ENCODE measurements at regions not wholly inside any gene's neighbourhood (a gene's known extent, or its start where the extent isn't known, plus 50 kb on each side); places are given as distances from the start of the nearest gene placed in this dataset.

DNA sequence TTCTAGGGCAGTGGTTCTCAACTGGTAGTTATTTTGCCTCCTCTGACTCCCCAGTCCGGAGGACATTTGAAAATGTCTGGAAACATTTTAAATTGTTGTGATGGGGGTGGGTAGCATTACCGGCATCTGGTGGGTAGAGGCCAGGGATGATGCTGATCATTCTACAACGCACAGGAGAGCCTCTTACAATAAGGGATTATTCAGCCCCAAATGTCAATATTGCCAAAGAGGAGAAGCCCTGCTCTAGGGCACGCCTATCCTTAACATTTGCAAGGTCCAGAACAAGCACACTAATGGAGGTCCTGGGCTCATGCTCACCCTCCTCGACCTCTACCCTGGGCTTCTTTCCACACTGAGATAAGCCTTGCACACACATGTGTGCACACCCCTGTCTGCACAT lies 106.4 kb downstream of the MINAR1 start:
- intact Hi-C loops (cut with micrococcal nuclease; ENCODE audit: unreplicated experiment) = no loop called here
- Mint-ChIP-seq H3K9me3 (ENCODE audit: low read depth, unreplicated experiment) (no peaks in the 10 kb centered on the region), H3K4me3 (ENCODE audit: low read depth, unreplicated experiment) (no peak overlapping the region), H3K27ac (ENCODE audit: unreplicated experiment) (no peak overlapping the region), H3K4me1 (ENCODE audit: low read depth, unreplicated experiment) (no peaks in the 10 kb centered on the region), H3K27me3 (ENCODE audit: unreplicated experiment) (peaks cover 48% of the 10 kb centered on the region), H3K36me3 (ENCODE audit: insufficient read depth, unreplicated experiment) (no peaks in the 10 kb centered on the region)
- BruUV-seq (replicated peaks) = no TSS peak
- CTCF ChIA-PET = no interaction called here
- DNase-seq = no peak
- TF ChIP-seq, protein P1, sequence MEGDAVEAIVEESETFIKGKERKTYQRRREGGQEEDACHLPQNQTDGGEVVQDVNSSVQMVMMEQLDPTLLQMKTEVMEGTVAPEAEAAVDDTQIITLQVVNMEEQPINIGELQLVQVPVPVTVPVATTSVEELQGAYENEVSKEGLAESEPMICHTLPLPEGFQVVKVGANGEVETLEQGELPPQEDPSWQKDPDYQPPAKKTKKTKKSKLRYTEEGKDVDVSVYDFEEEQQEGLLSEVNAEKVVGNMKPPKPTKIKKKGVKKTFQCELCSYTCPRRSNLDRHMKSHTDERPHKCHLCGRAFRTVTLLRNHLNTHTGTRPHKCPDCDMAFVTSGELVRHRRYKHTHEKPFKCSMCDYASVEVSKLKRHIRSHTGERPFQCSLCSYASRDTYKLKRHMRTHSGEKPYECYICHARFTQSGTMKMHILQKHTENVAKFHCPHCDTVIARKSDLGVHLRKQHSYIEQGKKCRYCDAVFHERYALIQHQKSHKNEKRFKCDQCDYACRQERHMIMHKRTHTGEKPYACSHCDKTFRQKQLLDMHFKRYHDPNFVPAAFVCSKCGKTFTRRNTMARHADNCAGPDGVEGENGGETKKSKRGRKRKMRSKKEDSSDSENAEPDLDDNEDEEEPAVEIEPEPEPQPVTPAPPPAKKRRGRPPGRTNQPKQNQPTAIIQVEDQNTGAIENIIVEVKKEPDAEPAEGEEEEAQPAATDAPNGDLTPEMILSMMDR (IDR thresholded peaks at IDR 0.05; ENCODE audit: unreplicated experiment) = no peak

DNA sequence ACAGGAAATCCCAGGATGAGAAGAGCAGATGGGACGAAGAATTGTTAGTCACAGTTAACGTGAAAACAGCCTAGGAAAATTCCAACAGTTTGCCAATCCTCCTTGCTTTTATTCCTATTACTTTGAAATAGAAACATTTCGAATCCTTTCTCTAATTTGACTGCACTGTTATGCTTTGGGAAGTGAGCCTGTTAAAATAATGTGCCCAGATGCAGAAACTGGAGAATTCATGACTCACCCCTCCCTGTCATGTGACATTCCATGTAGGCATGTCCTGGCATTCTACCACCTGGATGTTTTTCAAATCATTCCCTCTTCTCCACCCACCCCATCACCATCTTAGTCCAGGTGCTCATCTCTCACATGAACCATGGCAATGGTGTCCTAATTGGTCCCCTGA lies 107.3 kb downstream of the MINAR1 start:
- H3K9me3 Mint-ChIP-seq (ENCODE audit: low read depth, unreplicated experiment) = no peaks in the 10 kb centered on the region
- no peaks in the 10 kb centered on the region for H3K36me3 Mint-ChIP-seq (ENCODE audit: insufficient read depth, unreplicated experiment)
- peaks cover 48% of the 10 kb centered on the region for H3K27me3 Mint-ChIP-seq (ENCODE audit: unreplicated experiment)
- intact Hi-C loops (cut with micrococcal nuclease; ENCODE audit: unreplicated experiment) = no loop called here
- TF ChIP-seq, protein P1 (IDR thresholded peaks at IDR 0.05; ENCODE audit: unreplicated experiment) = no peak
- no peaks in the 10 kb centered on the region for H3K4me1 Mint-ChIP-seq (ENCODE audit: low read depth, unreplicated experiment)
- CTCF ChIA-PET = no interaction called here
- BruUV-seq (replicated peaks) = no TSS peak
- no peak overlapping the region for H3K4me3 Mint-ChIP-seq (ENCODE audit: low read depth, unreplicated experiment)
- no peak overlapping the region for H3K27ac Mint-ChIP-seq (ENCODE audit: unreplicated experiment)
- DNase-seq = no peak

DNA sequence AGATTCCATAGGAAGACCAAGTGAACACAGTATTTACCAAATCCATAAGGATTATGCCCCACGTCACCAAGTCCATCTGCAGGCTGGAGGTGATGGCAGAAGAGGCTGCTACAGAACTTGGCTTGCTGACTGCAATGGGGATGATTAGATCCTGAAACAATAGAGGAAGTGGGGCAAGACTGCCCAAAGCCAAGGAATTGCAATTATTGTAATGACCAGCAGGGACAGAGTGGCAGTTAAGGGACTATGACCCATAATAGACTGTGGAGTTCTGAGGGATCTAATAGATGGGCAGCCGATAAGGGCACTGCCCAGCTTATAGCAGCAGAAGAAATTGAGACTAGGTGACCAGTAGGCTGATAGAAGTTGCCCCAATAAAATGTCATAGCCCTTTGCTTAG lies 108.4 kb downstream of the MINAR1 start:
- CTCF ChIA-PET = no interaction called here
- DNase-seq = no peak
- BruUV-seq (replicated peaks) = no TSS peak
- no peaks in the 10 kb centered on the region for H3K9me3 Mint-ChIP-seq (ENCODE audit: low read depth, unreplicated experiment)
- no peaks in the 10 kb centered on the region for H3K36me3 Mint-ChIP-seq (ENCODE audit: insufficient read depth, unreplicated experiment)
- intact Hi-C loops (cut with micrococcal nuclease; ENCODE audit: unreplicated experiment) = no loop called here
- TF ChIP-seq, protein P1 (IDR thresholded peaks at IDR 0.05; ENCODE audit: unreplicated experiment) = peak; percentile 16
- no peaks in the 10 kb centered on the region for H3K4me1 Mint-ChIP-seq (ENCODE audit: low read depth, unreplicated experiment)
- H3K27me3 Mint-ChIP-seq (ENCODE audit: unreplicated experiment) = peaks cover 48% of the 10 kb centered on the region
- no peak overlapping the region for H3K4me3 Mint-ChIP-seq (ENCODE audit: low read depth, unreplicated experiment)
- no peak overlapping the region for H3K27ac Mint-ChIP-seq (ENCODE audit: unreplicated experiment)

DNA sequence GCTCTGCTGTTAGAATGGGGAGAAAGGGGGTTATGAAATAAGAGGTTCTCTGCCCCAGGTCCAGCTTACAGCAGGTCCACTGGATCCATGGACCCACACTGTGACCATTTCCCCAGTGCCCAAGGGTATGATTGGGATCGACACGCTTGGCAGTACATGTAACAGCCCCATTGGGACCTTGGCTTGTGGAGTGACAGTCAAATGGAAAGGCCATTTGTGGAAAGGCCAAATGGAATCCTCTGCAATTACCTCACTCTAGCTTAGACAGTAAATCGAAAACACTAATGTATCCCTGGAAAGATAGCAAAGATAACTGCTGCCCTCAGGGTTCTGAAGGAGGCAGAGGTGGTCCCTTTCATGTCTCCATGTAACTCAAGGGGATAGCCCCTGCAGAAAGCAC lies 109.1 kb downstream of the MINAR1 start:
- TF ChIP-seq, protein P1 (IDR thresholded peaks at IDR 0.05; ENCODE audit: unreplicated experiment) = no peak
- CTCF ChIA-PET = no interaction called here
- DNase-seq = no peak
- Mint-ChIP-seq H3K36me3 (ENCODE audit: insufficient read depth, unreplicated experiment) (no peaks in the 10 kb centered on the region), H3K4me1 (ENCODE audit: low read depth, unreplicated experiment) (no peaks in the 10 kb centered on the region), H3K4me3 (ENCODE audit: low read depth, unreplicated experiment) (no peak overlapping the region), H3K27ac (ENCODE audit: unreplicated experiment) (no peak overlapping the region), H3K27me3 (ENCODE audit: unreplicated experiment) (peaks cover 53% of the 10 kb centered on the region), H3K9me3 (ENCODE audit: low read depth, unreplicated experiment) (no peaks in the 10 kb centered on the region)
- no TSS peak for BruUV-seq (replicated peaks)
- intact Hi-C loops (cut with micrococcal nuclease; ENCODE audit: unreplicated experiment) = no loop called here

DNA sequence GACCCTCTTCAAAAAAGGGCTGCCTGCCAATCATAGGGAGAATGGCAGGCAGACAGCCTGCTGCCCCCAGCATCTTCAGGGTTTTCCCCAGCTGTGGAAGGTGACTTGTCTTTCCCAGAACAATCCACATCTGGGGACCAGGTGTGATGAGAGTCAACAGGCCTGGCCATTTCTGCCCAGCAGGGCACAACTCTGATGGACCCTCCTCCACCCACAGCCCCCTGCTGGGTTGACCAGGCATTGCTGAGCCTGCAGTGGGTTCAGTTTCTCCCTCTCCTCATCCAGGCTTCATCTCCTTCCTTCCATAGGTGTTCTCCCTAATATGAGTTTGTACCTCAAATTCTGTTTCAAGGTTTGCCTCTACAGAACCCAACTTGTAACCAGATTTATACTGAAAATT lies 111.0 kb downstream of the MINAR1 start:
- TF ChIP-seq, protein P1 (IDR thresholded peaks at IDR 0.05; ENCODE audit: unreplicated experiment) = no peak
- intact Hi-C loops (cut with micrococcal nuclease; ENCODE audit: unreplicated experiment) = no loop called here

More for the DNA sequence above, 111.0 kb downstream of the MINAR1 start:
- Mint-ChIP-seq H3K36me3 (ENCODE audit: insufficient read depth, unreplicated experiment) (no peaks in the 10 kb centered on the region), H3K27me3 (ENCODE audit: unreplicated experiment) (peaks cover 44% of the 10 kb centered on the region), H3K4me3 (ENCODE audit: low read depth, unreplicated experiment) (no peak overlapping the region), H3K4me1 (ENCODE audit: low read depth, unreplicated experiment) (no peaks in the 10 kb centered on the region), H3K9me3 (ENCODE audit: low read depth, unreplicated experiment) (no peaks in the 10 kb centered on the region), H3K27ac (ENCODE audit: unreplicated experiment) (no peak overlapping the region)
- BruUV-seq (replicated peaks) = no TSS peak
- CTCF ChIA-PET = no interaction called here
- no peak for DNase-seq
